Activated CD4-positive, alpha-beta T cell treated with anti-CD3 and anti-CD28 coated beads, Interleukin-2, Interleukin-4, amounts not matched to agents 100 ng/mL and 50 ng/mL, durations not matched to agents 16 hours and 8 hours (primary cell): ENCODE measurements at regions not wholly inside any gene's neighbourhood (a gene's known extent, or its start where the extent isn't known, plus 50 kb on each side); places are given as distances from the start of the nearest gene placed in this dataset.

Experiments used
- DNase-seq: peaks from one replicate; pipeline ENCODE4 v3.0.0-alpha.2; 2020; ENCODE audit warnings: low spot score

GRCh38 chr12:25058012-25058411 is 109.1 kb upstream of the BCAT1 start:
- DNase-seq = no peak

GRCh38 chr12:25056486-25057130 is 107.7 kb upstream of the BCAT1 start:
- DNase-seq = no peak

GRCh38 chr12:25056011-25056410 is 107.1 kb upstream of the BCAT1 start:
- no peak for DNase-seq

GRCh38 chr12:25054783-25055144 is 105.9 kb upstream of the BCAT1 start:
- peak; percentile 79 for DNase-seq

- no peak for DNase-seq
These were observed 105.3 kb upstream of the BCAT1 start for GRCh38 chr12:25054076-25054782.

GRCh38 chr12:25052914-25053211 is 104.0 kb upstream of the BCAT1 start:
- DNase-seq = no peak

- DNase-seq = peak; percentile 70
These were observed 103.5 kb upstream of the BCAT1 start for GRCh38 chr12:25052196-25052913.

GRCh38 chr12:25051656-25052195 is 102.8 kb upstream of the BCAT1 start:
- peak; percentile 65 for DNase-seq

GRCh38 chr12:25051171-25051570 is 102.3 kb upstream of the BCAT1 start:
- DNase-seq = no peak

GRCh38 chr12:25045869-25046268 is 97.0 kb upstream of the BCAT1 start:
- no peak for DNase-seq

GRCh38 chr12:25041006-25041741 is 92.3 kb upstream of the BCAT1 start:
- DNase-seq = no peak

- DNase-seq = no peak
These were observed 91.7 kb upstream of the BCAT1 start for GRCh38 chr12:25040593-25040992.

- no peak for DNase-seq
These were observed 85.8 kb upstream of the BCAT1 start for GRCh38 chr12:25034676-25035075.

- no peak for DNase-seq
These were observed 77.1 kb upstream of the BCAT1 start for GRCh38 chr12:25025951-25026490.

- DNase-seq = no peak
These were observed 76.4 kb upstream of the BCAT1 start for GRCh38 chr12:25025260-25025659.

- no peak for DNase-seq
These were observed 74.9 kb upstream of the BCAT1 start for GRCh38 chr12:25023808-25024207.

GRCh38 chr12:25020621-25021243 is 71.8 kb upstream of the BCAT1 start:
- no peak for DNase-seq

GRCh38 chr12:25018146-25018545 is 69.2 kb upstream of the BCAT1 start:
- no peak for DNase-seq

- DNase-seq = no peak
These were observed 68.4 kb upstream of the BCAT1 start for GRCh38 chr12:25017336-25017735.

- DNase-seq = no peak
These were observed 66.1 kb upstream of the BCAT1 start for GRCh38 chr12:25014961-25015360.

- no peak for DNase-seq
These were observed 64.2 kb upstream of the BCAT1 start for GRCh38 chr12:25013061-25013460.
